Endothelial cell of umbilical vein (primary cell): ENCODE measurements at regions not wholly inside any gene's neighbourhood (a gene's known extent, or its start where the extent isn't known, plus 50 kb on each side); places are given as distances from the start of the nearest gene placed in this dataset.

Experiments used
- BruUV-seq: library from RNA; stranded (reverse); fragments of 400-500 nt; replicated peaks from 2 replicates; lab custom pipeline; 2021; lab: Mats Ljungman, UMichigan
- CTCF ChIA-PET: fragments of 300-600, 350-600 bp; sonication (Branson Sonifier 250); formaldehyde crosslinking; loops from one replicate; lab custom pipeline; 2021; ENCODE audit warnings: antibody characterized with exemption, inconsistent platforms; lab: Charles Lee
- POLR2A ChIA-PET: fragments of 300-600, 350-600 bp; sonication (Branson Sonifier 250); formaldehyde crosslinking; loops from one replicate; lab custom pipeline; 2021; ENCODE audit warnings: antibody characterized with exemption, inconsistent platforms; lab: Charles Lee
- DNase-seq: peaks from one replicate; pipeline ENCODE4 v3.0.0-alpha.2; 2011; ENCODE audit warnings: low read depth, low spot score
- FAIRE-seq: peaks from 2 replicates; lab custom pipeline; 2011; peaks lifted over from hg19 to GRCh38; lab: Jason Lieb, UNC
- H2AFZ ChIP-seq: 2 replicates; pipeline ENCODE4 v1.6.0; 2012; ENCODE audit warnings: low read depth, low read length, control low read depth, inconsistent platforms
- H3K27ac ChIP-seq: 2 replicates; pipeline ENCODE4 v1.5.1; 2011; ENCODE audit warnings: low read depth, mild to moderate bottlenecking, control low read depth, low read length, moderate library complexity; ENCODE audit not compliant: insufficient read depth
- H3K27me3 ChIP-seq, 2 experiments: 2 replicates each; pipeline versions ENCODE4 v1.6.0 to v1.6.1; 2011; ENCODE audit warnings: low read length in 2 of 2, mixed read lengths in 1 of 2; ENCODE audit not compliant: control insufficient read depth in 2 of 2, insufficient read depth in 2 of 2
- H3K36me3 ChIP-seq, 2 experiments: 2 replicates in 1 of 2; 3 replicates in 1 of 2; pipeline ENCODE4 v1.5.1; 2011; ENCODE audit warnings: low read length in 2 of 2, mild to moderate bottlenecking in 1 of 2, moderate library complexity in 1 of 2; ENCODE audit not compliant: control insufficient read depth in 2 of 2, insufficient read depth in 2 of 2; ENCODE audit errors: extremely low read depth in 1 of 2
- H3K4me1 ChIP-seq: 3 replicates; pipeline ENCODE4 v1.5.1; 2011; ENCODE audit warnings: mild to moderate bottlenecking, low read length; ENCODE audit not compliant: control insufficient read depth, insufficient read depth; ENCODE audit errors: extremely low read depth
- H3K4me2 ChIP-seq: 2 replicates; pipeline ENCODE4 v1.6.1; 2011; ENCODE audit warnings: low read length, control low read depth, mixed read lengths; ENCODE audit not compliant: insufficient read depth
- H3K4me3 ChIP-seq, 3 experiments: fragments of 200-600 bp in 1 of 3; sonication (generic), shearing (Covaris generic) in 1 of 3; replicated peaks in 1 of 3; 2 replicates each; pipeline ENCODE4 v1.5.1; 2011 to 2016; ENCODE audit warnings: control low read depth in 3 of 3, low read length in 3 of 3, mild to moderate bottlenecking in 2 of 3, inconsistent platforms in 1 of 3, low read depth in 1 of 3, moderate library complexity in 1 of 3; ENCODE audit not compliant: insufficient read depth in 1 of 3
- H3K79me2 ChIP-seq: 2 replicates; pipeline ENCODE4 v1.6.0; 2012; ENCODE audit warnings: low read length, inconsistent platforms; ENCODE audit not compliant: control insufficient read depth, insufficient read depth
- H3K9ac ChIP-seq: replicated peaks from 2 replicates; pipeline ENCODE3; 2011; ENCODE audit warnings: low read length, control low read depth; ENCODE audit not compliant: insufficient read depth; ENCODE audit errors: extremely low read depth
- H3K9me1 ChIP-seq: replicated peaks from 3 replicates; pipeline ENCODE4 v1.6.0; 2011; ENCODE audit warnings: mild to moderate bottlenecking, low read length; ENCODE audit not compliant: control insufficient read depth, insufficient read depth; ENCODE audit errors: extremely low read depth
- H3K9me3 ChIP-seq: replicated peaks from 2 replicates; pipeline ENCODE4 v1.5.1; 2012; ENCODE audit warnings: low read length, inconsistent platforms; ENCODE audit not compliant: control insufficient read depth, insufficient read depth
- H4K20me1 ChIP-seq: replicated peaks from 2 replicates; pipeline ENCODE3; 2011; ENCODE audit warnings: mild to moderate bottlenecking, low read length; ENCODE audit not compliant: control insufficient read depth, insufficient read depth; ENCODE audit errors: extremely low read depth
- EZH2 ChIP-seq: IDR thresholded peaks from 2 replicates; pipeline ENCODE4 v1.6.1; 2012; ENCODE audit warnings: borderline replicate concordance, low read depth, mild to moderate bottlenecking, moderate library complexity, low read length, inconsistent platforms; ENCODE audit not compliant: severe bottlenecking
- FOS ChIP-seq: IDR thresholded peaks from 2 replicates; pipeline ENCODE4 v1.6.1; 2011; ENCODE audit warnings: mild to moderate bottlenecking, low read length, moderate library complexity, borderline replicate concordance; ENCODE audit not compliant: insufficient read depth
- GATA2 ChIP-seq: IDR thresholded peaks from 2 replicates; pipeline ENCODE4 v1.7.0; 2011; ENCODE audit warnings: low read depth, mild to moderate bottlenecking, moderate library complexity, mixed read lengths, low read length; ENCODE audit not compliant: insufficient read length, insufficient read depth
- JUN ChIP-seq: IDR thresholded peaks from 2 replicates; pipeline ENCODE4 v1.6.1; 2011; ENCODE audit warnings: borderline replicate concordance, low read depth; ENCODE audit not compliant: insufficient read length, insufficient read depth
- MYC ChIP-seq: IDR thresholded peaks from one replicate; pipeline ENCODE4 v1.6.1; 2011; ENCODE audit warnings: mild to moderate bottlenecking, low read depth, low read length
- POLR2AphosphoS5 ChIP-seq: IDR thresholded peaks from 2 replicates; pipeline ENCODE4 v1.6.1; 2012; ENCODE audit warnings: low read depth, mild to moderate bottlenecking, control low read depth, low read length, moderate library complexity; ENCODE audit not compliant: insufficient read depth
- dilution Hi-C: fragments of 300-500 bp; cut with MboI; formaldehyde crosslinking; loops from one replicate; pipeline ENCODE4 v1.15.0; 2019; ENCODE audit warnings: low sequenced_read_pairs; ENCODE audit not compliant: extremely low pct_ligation_motif_present
- intact Hi-C: fragments of 100-400 bp; cut with micrococcal nuclease; formaldehyde crosslinking; loops from one replicate; pipeline ENCODE4 v1.10.0; 2022

- no peak for DNase-seq
These were observed 221.2 kb upstream of the BLID start for GRCh38 chr11:122337241-122337640.

DNA sequence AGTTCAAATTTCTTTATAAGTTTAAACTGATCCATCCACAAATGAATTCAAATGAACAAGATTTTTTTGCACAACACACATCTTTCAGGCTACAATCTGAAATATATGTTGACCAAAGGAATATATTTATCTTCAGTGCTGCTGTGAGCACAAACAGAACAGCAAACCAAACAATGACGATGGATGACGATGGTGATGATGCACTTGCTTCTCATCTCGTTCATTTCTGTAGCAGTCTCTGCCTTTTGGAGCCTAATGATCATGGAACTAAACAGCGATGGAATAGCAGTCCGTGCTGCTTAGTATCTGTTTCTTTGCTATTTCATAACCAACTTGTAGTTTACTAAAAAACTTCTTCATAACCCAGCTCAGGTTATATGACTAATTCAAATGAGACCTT is 220.7 kb upstream of the BLID start:
- Histone ChIP-seq H3K4me3 (no peak overlapping the region), H3K9ac (no peak overlapping the region), H3K9me1 (peaks cover 4% of the 10 kb centered on the region), H4K20me1 (no peaks in the 10 kb centered on the region), H3K4me2 (no peak overlapping the region), H3K36me3 (no peaks in the 10 kb centered on the region), H3K9me3 (no peaks in the 10 kb centered on the region), H3K27me3 (no peaks in the 10 kb centered on the region), H3K4me1 (peaks cover 13% of the 10 kb centered on the region), H2AFZ (no peak overlapping the region), H3K27ac (no peak overlapping the region), H3K79me2 (no peaks in the 10 kb centered on the region)
- BruUV-seq, result no TSS peak
- intact Hi-C loops (no loop called here), dilution Hi-C loops (no loop called here)
- no peak for DNase-seq
- ChIA-PET POLR2A (no interaction called here), CTCF (no interaction called here)
- TF ChIP-seq GATA2 (no peak), POLR2AphosphoS5 (no peak), FOS (no peak), EZH2 (no peak), JUN (no peak)
- no peak for FAIRE-seq

More at GRCh38 chr11:122337241-122337640, 221.2 kb upstream of the BLID start:
- Histone ChIP-seq H3K27me3 (no peaks in the 10 kb centered on the region), H4K20me1 (no peaks in the 10 kb centered on the region), H3K4me1 (peaks cover 13% of the 10 kb centered on the region), H3K4me3 (peak overlapping the region in 1 of 3 experiments; percentile 15), H3K9ac (no peak overlapping the region), H2AFZ (peak overlapping the region; percentile 57), H3K4me2 (peak overlapping the region; percentile 65), H3K27ac (no peak overlapping the region), H3K9me1 (peaks cover 4% of the 10 kb centered on the region), H3K36me3 (no peaks in the 10 kb centered on the region), H3K9me3 (no peaks in the 10 kb centered on the region), H3K79me2 (no peaks in the 10 kb centered on the region)
- POLR2A ChIA-PET, result no interaction called here
- intact Hi-C loops, result no loop called here
- no peak for FAIRE-seq
- BruUV-seq, result no TSS peak
- CTCF ChIA-PET, result no interaction called here
- no peak for TF ChIP-seq GATA2
- TF ChIP-seq MYC, result no peak
- dilution Hi-C loops, result no loop called here
